ENCODE measurements at regions not wholly inside any gene's neighbourhood (a gene's known extent, or its start where the extent isn't known, plus 50 kb on each side); places are given as distances from the start of the nearest gene placed in this dataset.

GRCh38 chr9:13735181-13735580 is 455.7 kb upstream of the MPDZ start (continued):
- TF ChIP-seq ZBTB44 (tag by site-specific recombination; IDR thresholded peaks at IDR 0.05) (no peak), ZNF585B (tag by site-specific recombination; IDR thresholded peaks at IDR 0.05) (no peak), ZNF121 (tag by site-specific recombination; IDR thresholded peaks at IDR 0.05) (no peak), ZNF549 (tag by site-specific recombination; IDR thresholded peaks at IDR 0.05) (no peak), SETDB1 (IDR thresholded peaks at IDR 0.05; ENCODE audit: insufficient read length, low read length) (no peak), BCL6B (tag by site-specific recombination; IDR thresholded peaks at IDR 0.05) (no peak), ZNF488 (tag by site-specific recombination; IDR thresholded peaks at IDR 0.05) (no peak)
- TF ChIP-seq, protein P1, sequence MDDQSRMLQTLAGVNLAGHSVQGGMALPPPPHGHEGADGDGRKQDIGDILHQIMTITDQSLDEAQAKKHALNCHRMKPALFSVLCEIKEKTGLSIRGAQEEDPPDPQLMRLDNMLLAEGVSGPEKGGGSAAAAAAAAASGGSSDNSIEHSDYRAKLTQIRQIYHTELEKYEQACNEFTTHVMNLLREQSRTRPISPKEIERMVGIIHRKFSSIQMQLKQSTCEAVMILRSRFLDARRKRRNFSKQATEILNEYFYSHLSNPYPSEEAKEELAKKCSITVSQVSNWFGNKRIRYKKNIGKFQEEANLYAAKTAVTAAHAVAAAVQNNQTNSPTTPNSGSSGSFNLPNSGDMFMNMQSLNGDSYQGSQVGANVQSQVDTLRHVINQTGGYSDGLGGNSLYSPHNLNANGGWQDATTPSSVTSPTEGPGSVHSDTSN (CRISPR knock-in tag; IDR thresholded peaks at IDR 0.05), result no peak
- TF ChIP-seq, protein P2, sequence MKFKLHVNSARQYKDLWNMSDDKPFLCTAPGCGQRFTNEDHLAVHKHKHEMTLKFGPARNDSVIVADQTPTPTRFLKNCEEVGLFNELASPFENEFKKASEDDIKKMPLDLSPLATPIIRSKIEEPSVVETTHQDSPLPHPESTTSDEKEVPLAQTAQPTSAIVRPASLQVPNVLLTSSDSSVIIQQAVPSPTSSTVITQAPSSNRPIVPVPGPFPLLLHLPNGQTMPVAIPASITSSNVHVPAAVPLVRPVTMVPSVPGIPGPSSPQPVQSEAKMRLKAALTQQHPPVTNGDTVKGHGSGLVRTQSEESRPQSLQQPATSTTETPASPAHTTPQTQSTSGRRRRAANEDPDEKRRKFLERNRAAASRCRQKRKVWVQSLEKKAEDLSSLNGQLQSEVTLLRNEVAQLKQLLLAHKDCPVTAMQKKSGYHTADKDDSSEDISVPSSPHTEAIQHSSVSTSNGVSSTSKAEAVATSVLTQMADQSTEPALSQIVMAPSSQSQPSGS (tag by site-specific recombination; IDR thresholded peaks at IDR 0.05; ENCODE audit: low read depth), result no peak

DNA sequence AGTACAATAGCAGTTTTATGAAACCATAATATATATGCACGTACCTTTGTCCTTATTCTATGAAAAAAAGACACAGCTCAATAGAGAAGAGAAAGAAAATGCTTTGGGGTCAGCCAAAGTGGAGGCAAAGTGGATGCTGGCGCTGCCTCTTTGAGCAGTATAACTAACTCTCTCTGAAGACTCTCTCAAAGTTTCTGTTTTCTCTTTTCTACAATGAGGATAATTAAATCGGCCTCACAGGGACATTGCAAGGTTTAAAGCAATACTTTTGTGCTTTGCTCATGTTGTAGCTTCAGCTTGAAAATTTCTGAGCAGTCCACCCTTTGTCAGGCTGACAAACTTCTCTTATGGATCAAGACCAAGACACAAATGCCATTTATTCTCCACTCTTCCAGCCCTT is 455.1 kb upstream of the MPDZ start:
- TF ChIP-seq AEBP2 (tag by site-specific recombination; IDR thresholded peaks at IDR 0.05; ENCODE audit: borderline replicate concordance) (no peak), ZNF174 (tag by site-specific recombination; IDR thresholded peaks at IDR 0.05) (no peak), ZSCAN30 (tag by site-specific recombination; IDR thresholded peaks at IDR 0.05) (no peak), ZNF549 (tag by site-specific recombination; IDR thresholded peaks at IDR 0.05) (no peak), HOXA7 (CRISPR knock-in tag; IDR thresholded peaks at IDR 0.05; ENCODE audit: borderline replicate concordance) (no peak), ZNF214 (tag by site-specific recombination; IDR thresholded peaks at IDR 0.05; ENCODE audit: borderline replicate concordance) (no peak), ZNF223 (tag by site-specific recombination; IDR thresholded peaks at IDR 0.05) (no peak), ZNF24 (tag by site-specific recombination; IDR thresholded peaks at IDR 0.05) (no peak), ZNF10 (tag by site-specific recombination; IDR thresholded peaks at IDR 0.05) (no peak)
- no peaks in the 10 kb centered on the region for H3K36me3 ChIP-seq (ENCODE audit: control insufficient read depth in 2 of 2, insufficient read depth in 1 of 2, low read length in 2 of 2)
- H3K27ac ChIP-seq (ENCODE audit: extremely low read depth, low read depth, low read length), result no peak overlapping the region
- H3K4me3 ChIP-seq (ENCODE audit: low read depth, low read length), result no peak overlapping the region
- H3K4me1 ChIP-seq (ENCODE audit: control insufficient read depth, insufficient read depth, low read length), result no peaks in the 10 kb centered on the region
- ChIA-PET POLR2A (no interaction called here), CTCF (interaction anchor here (0.9 to 1.1 kb wide), 2 partner anchors 19 to 275 kb away, joined by 3 read pairs; no protein-coding TSS in a partner anchor)
- H3K9me3 ChIP-seq (ENCODE audit: control insufficient read depth, insufficient read depth, low read depth, low read length), result no peaks in the 10 kb centered on the region

Data from HEK293 (cell line).